Body of pancreas (tissue), 4 donors: ENCODE measurements at regions not wholly inside any gene's neighbourhood (a gene's known extent, or its start where the extent isn't known, plus 50 kb on each side); places are given as distances from the start of the nearest gene placed in this dataset.
A peak's percentile ranks its signal among the peaks of the same experiment; 100 is the strongest.

Source experiments
- ATAC-seq: fragments of 150-250 bp; one replicate; pipeline ENCODE4 v1.9.1; 2016
- DNase-seq, 4 donors: peaks; one replicate each; pipeline ENCODE4 v3.0.0-alpha.2; 2019
- H3K27ac ChIP-seq, 4 donors: fragments of 200-600 bp; sonication (generic); 1 replicate in 3 of 4; 2 replicates in 1 of 4; pipeline versions ENCODE4 v1.5.1 to v1.6.1; 2016 to 2019; ENCODE audit warnings: mild to moderate bottlenecking in 1 of 4, mixed read lengths in 1 of 4, moderate library complexity in 1 of 4
- H3K27me3 ChIP-seq, 2 donors: fragments of 200-600 bp; sonication (generic); one replicate each; pipeline ENCODE4 v1.6.0; 2016; ENCODE audit warnings: mild to moderate bottlenecking in 1 of 2
- H3K36me3 ChIP-seq, 2 donors: fragments of 200-600 bp; sonication (generic); replicated peaks in 1 of 2; 2 replicates each; pipeline ENCODE4 v1.5.1; 2016; ENCODE audit warnings: low read depth in 2 of 2; ENCODE audit not compliant: insufficient read depth in 1 of 2
- H3K4me1 ChIP-seq: fragments of 200-600 bp; sonication (generic); one replicate; pipeline ENCODE4 v1.6.0; 2016
- H3K4me3 ChIP-seq, 2 donors: fragments of 200-600 bp; sonication (generic); 1 replicate in 1 of 2; 2 replicates in 1 of 2; pipeline ENCODE4 v1.5.1; 2016 to 2019
- H3K9me3 ChIP-seq, 3 donors: fragments of 200-600 bp; sonication (generic); 1 replicate in 2 of 3; 2 replicates in 1 of 3; pipeline ENCODE4 v1.5.1; 2016
- CTCF ChIP-seq, 7 experiments: fragments of 450-650 bp in 4 of 7; fragments of 200-600 bp in 3 of 7; sonication (generic) in 3 of 7; IDR thresholded peaks; one replicate each; pipeline ENCODE4 v1.5.1; 2016 to 2019; ENCODE audit warnings: antibody characterized with exemption in 7 of 7
- POLR2A ChIP-seq, 3 donors: fragments of 450-650 bp; IDR thresholded peaks; one replicate each; pipeline ENCODE4 v1.6.1; 2016; ENCODE audit warnings: antibody characterized with exemption in 3 of 3, mild to moderate bottlenecking in 2 of 3
- WGBS, 2 donors: methylation state at CpG; one replicate each; pipeline ENCODE4 v1.1.5; 2017; 5-methylcytosine and 5-hydroxymethylcytosine counted together
- intact Hi-C: fragments of 100-400 bp; cut with DNase I; formaldehyde crosslinking; loops from one replicate; pipeline ENCODE4 v1.15.1; 2023

- Histone ChIP-seq H3K4me3 (no peak overlapping the region), H3K27ac (no peak overlapping the region), H3K4me1 (no peaks in the 10 kb centered on the region), H3K27me3 (no peaks in the 10 kb centered on the region), H3K36me3 (no peaks in the 10 kb centered on the region), H3K9me3 (no peaks in the 10 kb centered on the region)
- WGBS, 2 donors = 64 to 71% methylated on average over 8 to 10 of the region's 12 CpGs
- ATAC-seq (no peak), DNase-seq (no peak)
- intact Hi-C loops = loop anchor here (10.0 kb wide), 1 partner anchor 158 kb away; no protein-coding TSS in a partner anchor
- no peak for TF ChIP-seq CTCF (IDR thresholded peaks at IDR 0.05)
- no peak for TF ChIP-seq POLR2A (IDR thresholded peaks at IDR 0.05)
These were observed 84.1 kb downstream of the IRF8 start for GRCh38 chr16:85983064-85983463.

GRCh38 chr16:85983606-85984230 is 84.8 kb downstream of the IRF8 start:
- Histone ChIP-seq H3K36me3 (no peaks in the 10 kb centered on the region), H3K27ac (no peak overlapping the region), H3K4me1 (no peaks in the 10 kb centered on the region), H3K27me3 (no peaks in the 10 kb centered on the region), H3K4me3 (no peak overlapping the region), H3K9me3 (no peaks in the 10 kb centered on the region)
- ATAC-seq = no peak
- 42 to 80% methylated on average over 3 to 20 of the region's 20 CpGs for WGBS, 2 donors
- intact Hi-C loops = loop anchor here (10.0 kb wide), 1 partner anchor 159 kb away; no protein-coding TSS in a partner anchor
- DNase-seq = no peak
- TF ChIP-seq POLR2A (IDR thresholded peaks at IDR 0.05) (no peak), CTCF (IDR thresholded peaks at IDR 0.05) (no peak)

- Histone ChIP-seq H3K4me3 (no peak overlapping the region), H3K4me1 (no peaks in the 10 kb centered on the region), H3K27ac (no peak overlapping the region), H3K36me3 (no peaks in the 10 kb centered on the region), H3K9me3 (no peaks in the 10 kb centered on the region), H3K27me3 (no peaks in the 10 kb centered on the region)
- WGBS, 2 donors = 68 to 70% methylated on average over 11 to 14 of the region's 14 CpGs
- TF ChIP-seq POLR2A (IDR thresholded peaks at IDR 0.05) (no peak), CTCF (IDR thresholded peaks at IDR 0.05) (no peak)
- ATAC-seq = no peak
- DNase-seq = no peak
- intact Hi-C loops = loop anchor here (10.0 kb wide), 1 partner anchor 160 kb away; no protein-coding TSS in a partner anchor
These were observed 85.4 kb downstream of the IRF8 start for GRCh38 chr16:85984231-85984880.

- DNase-seq (peak in 1 of 4 donors; percentile 33), ATAC-seq (no peak)
- 24 to 26% methylated on average over 17 to 20 of the region's 20 CpGs for WGBS, 2 donors
These were observed 86.0 kb downstream of the IRF8 start for GRCh38 chr16:85984947-85985451.

More at GRCh38 chr16:85984947-85985451, 86.0 kb downstream of the IRF8 start:
- H3K4me3 ChIP-seq = no peak overlapping the region
- no peaks in the 10 kb centered on the region for H3K4me1 ChIP-seq
- no peak for TF ChIP-seq CTCF (IDR thresholded peaks at IDR 0.05)
- TF ChIP-seq POLR2A (IDR thresholded peaks at IDR 0.05) = no peak
- intact Hi-C loops = loop anchor here (10.0 kb wide), 1 partner anchor 160 kb away; no protein-coding TSS in a partner anchor
- no peaks in the 10 kb centered on the region for H3K36me3 ChIP-seq
- H3K27ac ChIP-seq = no peak overlapping the region
- no peaks in the 10 kb centered on the region for H3K9me3 ChIP-seq
- no peaks in the 10 kb centered on the region for H3K27me3 ChIP-seq
